SU-DHL-6 (cell line): ENCODE measurements at regions not wholly inside any gene's neighbourhood (a gene's known extent, or its start where the extent isn't known, plus 50 kb on each side); places are given as distances from the start of the nearest gene placed in this dataset.

Experiments used
- CTCF ChIP-seq: fragments of 200-600 bp; sonication (generic); IDR thresholded peaks from one replicate; pipeline ENCODE4 v1.5.1; 2017; ENCODE audit warnings: antibody characterized with exemption, mild to moderate bottlenecking, low read length, moderate library complexity; ENCODE audit not compliant: insufficient read depth, poor library complexity, severe bottlenecking
- EZH2phosphoT487 ChIP-seq: fragments of 200-600 bp; sonication (generic), shearing (Covaris generic); conservative IDR thresholded peaks from 2 replicates; pipeline ENCODE4 v1.6.1; 2018; ENCODE audit warnings: mild to moderate bottlenecking, antibody characterized with exemption, low read length, moderate library complexity, mixed read lengths

GRCh38 chr16:88327561-88328312, 55.0 kb upstream of the ZNF469 start:
- TF ChIP-seq CTCF (no peak), EZH2phosphoT487 (no peak)
